Bronchial epithelial cell (primary cell): ENCODE measurements at regions not wholly inside any gene's neighbourhood (a gene's known extent, or its start where the extent isn't known, plus 50 kb on each side); places are given as distances from the start of the nearest gene placed in this dataset.
A peak's percentile ranks its signal among the peaks of the same experiment; 100 is the strongest.

ENCODE experiments used
- DNase-seq: peaks from one replicate; pipeline ENCODE4 v3.0.0-alpha.2; 2010; ENCODE audit warnings: low read depth
- FAIRE-seq: peaks from 2 replicates; lab custom pipeline; 2011; peaks lifted over from hg19 to GRCh38; lab: Jason Lieb, UNC
- H3K27me3 ChIP-seq: 2 replicates; pipeline ENCODE4 v1.5.1; 2011; ENCODE audit warnings: low read length; ENCODE audit not compliant: control insufficient read depth, insufficient read depth
- H3K36me3 ChIP-seq: 2 replicates; pipeline ENCODE4 v1.5.1; 2011; ENCODE audit warnings: low read length; ENCODE audit not compliant: control insufficient read depth, insufficient read depth
- H3K4me3 ChIP-seq: 2 replicates; pipeline ENCODE4 v1.5.1; 2011; ENCODE audit warnings: mild to moderate bottlenecking, low read depth, low read length, control low read depth
- TF ChIP-seq, protein P1 (sequence below): IDR thresholded peaks from 2 replicates; pipeline ENCODE4 v1.5.1; 2011; ENCODE audit warnings: mild to moderate bottlenecking, moderate library complexity, low read length, control low read depth, inconsistent platforms; ENCODE audit not compliant: insufficient read depth, severe bottlenecking

DNA sequence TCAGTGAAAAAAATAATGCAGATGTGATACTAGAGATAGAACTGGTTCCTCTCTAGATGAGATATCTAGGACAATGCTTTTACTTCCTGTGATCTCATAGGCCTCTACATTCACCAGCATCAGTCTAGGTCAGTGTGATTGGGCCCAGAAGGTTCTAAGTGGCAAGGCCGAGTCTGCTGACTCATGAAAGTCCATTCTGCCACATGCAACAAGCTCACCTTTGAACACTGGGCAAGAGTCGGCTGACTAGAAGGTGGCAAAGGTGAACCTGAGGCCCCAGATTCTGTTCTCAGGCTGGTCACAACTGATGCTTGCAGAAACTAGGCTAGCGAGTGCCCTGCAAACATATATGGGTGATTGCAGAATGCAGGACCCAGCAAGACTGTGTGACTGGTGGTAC, 105.7 kb upstream of the PLXNA4 start:
- DNase-seq, result no peak

DNA sequence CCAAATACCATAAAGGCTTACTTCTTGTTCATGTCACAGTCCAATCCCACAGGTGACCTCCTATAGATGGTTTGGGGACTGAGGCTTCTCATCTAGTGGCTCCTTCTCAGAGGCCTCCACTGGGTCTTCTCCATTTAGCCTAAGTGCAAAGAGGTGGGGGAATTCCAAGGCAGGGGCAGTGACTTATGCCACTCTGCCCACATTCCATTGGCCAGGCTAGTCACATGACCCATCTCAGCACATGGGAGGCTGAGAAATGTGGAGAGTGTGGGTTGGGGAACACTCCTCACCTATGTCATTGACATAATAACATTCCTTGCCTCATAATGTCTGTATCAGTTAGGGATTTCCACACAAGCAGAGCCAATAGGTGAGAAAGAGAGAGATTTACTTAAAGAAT, 104.3 kb upstream of the PLXNA4 start:
- DNase-seq (no peak), FAIRE-seq (no peak)
- no peaks in the 10 kb centered on the region for H3K27me3 ChIP-seq
- no peak overlapping the region for H3K4me3 ChIP-seq
- TF ChIP-seq, protein P1, sequence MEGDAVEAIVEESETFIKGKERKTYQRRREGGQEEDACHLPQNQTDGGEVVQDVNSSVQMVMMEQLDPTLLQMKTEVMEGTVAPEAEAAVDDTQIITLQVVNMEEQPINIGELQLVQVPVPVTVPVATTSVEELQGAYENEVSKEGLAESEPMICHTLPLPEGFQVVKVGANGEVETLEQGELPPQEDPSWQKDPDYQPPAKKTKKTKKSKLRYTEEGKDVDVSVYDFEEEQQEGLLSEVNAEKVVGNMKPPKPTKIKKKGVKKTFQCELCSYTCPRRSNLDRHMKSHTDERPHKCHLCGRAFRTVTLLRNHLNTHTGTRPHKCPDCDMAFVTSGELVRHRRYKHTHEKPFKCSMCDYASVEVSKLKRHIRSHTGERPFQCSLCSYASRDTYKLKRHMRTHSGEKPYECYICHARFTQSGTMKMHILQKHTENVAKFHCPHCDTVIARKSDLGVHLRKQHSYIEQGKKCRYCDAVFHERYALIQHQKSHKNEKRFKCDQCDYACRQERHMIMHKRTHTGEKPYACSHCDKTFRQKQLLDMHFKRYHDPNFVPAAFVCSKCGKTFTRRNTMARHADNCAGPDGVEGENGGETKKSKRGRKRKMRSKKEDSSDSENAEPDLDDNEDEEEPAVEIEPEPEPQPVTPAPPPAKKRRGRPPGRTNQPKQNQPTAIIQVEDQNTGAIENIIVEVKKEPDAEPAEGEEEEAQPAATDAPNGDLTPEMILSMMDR, result no peak
- no peaks in the 10 kb centered on the region for H3K36me3 ChIP-seq

More for the DNA sequence above, 105.7 kb upstream of the PLXNA4 start:
- FAIRE-seq, result no peak
- TF ChIP-seq, protein P1, result no peak
- H3K36me3 ChIP-seq, result no peaks in the 10 kb centered on the region
- H3K4me3 ChIP-seq, result no peak overlapping the region
- no peaks in the 10 kb centered on the region for H3K27me3 ChIP-seq

DNA sequence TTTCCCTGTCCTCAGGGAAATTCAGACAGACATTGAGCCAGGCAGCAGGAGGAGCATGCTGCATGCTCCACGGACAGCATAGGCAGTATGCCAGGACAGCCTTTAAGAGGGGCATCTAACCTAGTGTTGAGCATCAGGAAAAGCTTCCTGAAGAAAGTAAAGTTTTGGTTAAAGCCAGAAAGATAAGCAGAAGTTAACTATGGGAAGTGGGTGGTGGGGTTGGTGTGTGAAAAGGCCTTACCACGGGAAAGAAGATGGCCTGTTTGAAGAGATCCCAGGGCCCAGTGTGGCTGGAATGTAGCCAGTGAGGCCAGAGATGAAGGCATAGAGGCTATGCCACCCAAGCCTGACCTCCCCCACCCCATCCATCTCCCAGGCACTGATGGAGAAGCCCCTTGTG, 102.4 kb upstream of the PLXNA4 start:
- TF ChIP-seq, protein P1, result no peak
- no peak for FAIRE-seq
- Histone ChIP-seq H3K4me3 (no peak overlapping the region), H3K36me3 (no peaks in the 10 kb centered on the region), H3K27me3 (no peaks in the 10 kb centered on the region)
- DNase-seq, result no peak

DNA sequence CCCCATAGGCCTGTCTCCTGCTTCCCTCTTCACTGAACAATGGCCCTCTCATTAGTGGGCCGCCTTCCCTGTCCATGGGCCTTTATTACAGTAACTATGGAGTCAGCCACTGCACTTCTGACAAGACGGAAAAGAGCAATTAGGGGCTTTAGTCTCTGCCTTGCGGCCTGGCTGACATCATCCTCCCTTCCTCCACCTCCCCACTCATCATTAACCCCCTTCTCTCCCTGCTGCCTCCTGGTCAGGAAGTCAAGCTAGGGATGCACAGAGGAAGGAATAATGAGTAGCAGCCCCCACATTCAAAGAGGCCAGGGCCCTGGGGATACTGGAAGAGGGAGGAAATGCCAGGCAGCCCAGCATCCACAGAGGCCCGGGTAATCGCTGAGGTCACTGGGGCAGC, 101.6 kb upstream of the PLXNA4 start:
- Histone ChIP-seq H3K4me3 (no peak overlapping the region), H3K36me3 (no peaks in the 10 kb centered on the region), H3K27me3 (no peaks in the 10 kb centered on the region)
- TF ChIP-seq, protein P1, result no peak
- DNase-seq (no peak), FAIRE-seq (no peak)

DNA sequence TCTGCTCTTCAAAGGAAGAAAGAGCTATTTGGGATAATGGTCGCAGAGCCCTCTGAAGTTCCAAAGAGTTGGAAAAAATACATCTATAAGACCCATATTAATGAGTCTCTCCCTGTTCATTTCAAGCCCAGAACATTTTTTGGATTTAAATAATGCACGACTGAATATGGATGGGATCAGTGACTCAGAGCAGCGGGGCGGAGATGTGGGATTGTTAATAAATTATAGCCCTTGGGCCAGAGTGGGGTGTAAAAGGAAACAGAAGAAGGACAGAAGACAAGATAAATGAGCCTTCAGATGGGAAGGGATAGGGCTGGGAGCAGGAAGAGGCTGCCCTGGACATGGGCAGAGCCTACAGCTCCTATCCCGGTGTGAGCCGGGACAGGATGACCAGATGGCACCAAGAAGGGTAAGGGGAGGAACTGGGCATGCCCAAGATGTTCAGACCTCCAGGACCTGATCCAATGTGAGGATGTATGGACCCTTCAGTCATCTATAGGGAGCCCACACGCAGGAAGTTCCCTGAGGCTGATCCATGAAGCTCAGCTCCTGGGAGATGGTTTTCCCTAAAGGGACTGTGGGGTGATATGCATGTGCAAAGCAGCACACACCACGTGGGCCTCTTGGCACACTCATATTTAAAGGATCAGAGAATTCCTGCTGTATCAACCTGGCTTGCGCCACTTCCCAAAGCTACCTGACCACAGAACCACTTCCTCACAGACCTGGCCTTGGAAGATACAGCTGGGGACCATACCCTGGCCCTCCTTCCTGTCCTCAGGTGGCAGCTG, 96.1 kb upstream of the PLXNA4 start:
- DNase-seq, result no peak
- Histone ChIP-seq H3K36me3 (no peaks in the 10 kb centered on the region), H3K4me3 (no peak overlapping the region), H3K27me3 (no peaks in the 10 kb centered on the region)
- TF ChIP-seq, protein P1, result no peak
- peak; percentile 40 for FAIRE-seq

DNA sequence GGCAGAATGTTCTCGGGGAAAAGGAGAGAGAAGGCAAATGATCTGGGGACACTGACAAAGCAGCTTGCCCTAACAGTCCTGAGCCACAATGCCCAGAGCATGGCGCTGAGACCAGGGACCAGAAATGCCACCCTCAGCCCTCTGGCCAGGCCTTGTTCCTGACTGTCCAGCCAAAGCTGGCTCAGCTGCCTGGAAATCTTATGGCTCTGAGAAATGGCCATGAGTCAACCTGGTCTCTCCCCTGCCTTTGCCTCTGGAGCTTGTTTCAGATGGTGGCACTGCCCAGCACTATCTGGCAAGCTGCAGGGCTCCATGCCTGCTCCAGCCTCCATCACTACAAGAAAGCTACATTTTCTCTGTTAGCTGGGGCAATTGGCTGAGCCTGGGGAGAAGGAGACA, 90.5 kb upstream of the PLXNA4 start:
- FAIRE-seq (no peak), DNase-seq (no peak)
- Histone ChIP-seq H3K4me3 (no peak overlapping the region), H3K36me3 (no peaks in the 10 kb centered on the region), H3K27me3 (no peaks in the 10 kb centered on the region)
- TF ChIP-seq, protein P1, result no peak
